ENCODE measurements at regions not wholly inside any gene's neighbourhood (a gene's known extent, or its start where the extent isn't known, plus 50 kb on each side); places are given as distances from the start of the nearest gene placed in this dataset.

- no peak for TF ChIP-seq ZSCAN5A (tag by site-specific recombination; IDR thresholded peaks at IDR 0.05)
- TF ChIP-seq TRIM28 (IDR thresholded peaks at IDR 0.05; ENCODE audit: borderline replicate concordance, low read length): 0 out of 2 replicates have a peak, but pooled peaks have one; percentile 42
- 0 out of 2 replicates have a peak, but pooled peaks have one; percentile 20 for TF ChIP-seq KLF9 (tag by site-specific recombination; IDR thresholded peaks at IDR 0.05; ENCODE audit: low read depth)
- 0 out of 2 replicates have a peak, but pooled peaks have one; percentile 36 for TF ChIP-seq ZNF600 (tag by site-specific recombination; IDR thresholded peaks at IDR 0.05)
- TF ChIP-seq HOXD13 (CRISPR knock-in tag; IDR thresholded peaks at IDR 0.05; ENCODE audit: borderline replicate concordance): no peak
- no peak for TF ChIP-seq ZNF629 (tag by site-specific recombination; IDR thresholded peaks at IDR 0.05)
- no peak for TF ChIP-seq YY1 (tag by site-specific recombination; IDR thresholded peaks at IDR 0.05)
- peak; percentile 49 for TF ChIP-seq SP2 (tag by site-specific recombination; IDR thresholded peaks at IDR 0.05)
- TF ChIP-seq ZBTB7A (tag by site-specific recombination; IDR thresholded peaks at IDR 0.05; ENCODE audit: low read depth): no peak
Observed at GRCh38 chr1:39105841-39106765, 80.0 kb downstream of the NDUFS5 start (continued).

GRCh38 chr1:39106801-39107327 is 80.7 kb downstream of the NDUFS5 start:
- no peaks in the 10 kb centered on the region for H3K9me3 ChIP-seq (ENCODE audit: control insufficient read depth, insufficient read depth, low read depth, low read length)
- CTCF ChIA-PET: interaction anchor here (0.5 to 4.8 kb wide), 13 partner anchors 8 to 347 kb away, joined by 3 to 46 read pairs (median 3); no protein-coding TSS in a partner anchor
- H3K4me1 ChIP-seq (ENCODE audit: control insufficient read depth, insufficient read depth, low read length): peaks cover 21% of the 10 kb centered on the region
- H3K4me3 ChIP-seq (ENCODE audit: low read depth, low read length): peak overlapping the region; percentile 72
- no peaks in the 10 kb centered on the region for H3K36me3 ChIP-seq (ENCODE audit: control insufficient read depth in 2 of 2, insufficient read depth in 1 of 2, low read length in 2 of 2)
- POLR2A ChIA-PET: interaction anchor here (0.7 to 2.0 kb wide), 7 partner anchors 61 to 161 kb away, joined by 3 to 14 read pairs (median 4); partner anchors contain the start of gene MACF1
- peak overlapping the region; percentile 95 for H3K27ac ChIP-seq (ENCODE audit: extremely low read depth, low read depth, low read length)
- TF ChIP-seq ATF2 (tag by site-specific recombination; IDR thresholded peaks at IDR 0.05; ENCODE audit: low read depth): no peak
- TF ChIP-seq PRDM6 (tag by site-specific recombination; IDR thresholded peaks at IDR 0.05): no peak
- no peak for TF ChIP-seq ZSCAN4 (tag by site-specific recombination; IDR thresholded peaks at IDR 0.05)
- TF ChIP-seq ZNF223 (tag by site-specific recombination; IDR thresholded peaks at IDR 0.05): no peak
- TF ChIP-seq ZNF155 (tag by site-specific recombination; IDR thresholded peaks at IDR 0.05): no peak
- TF ChIP-seq ZNF558 (tag by site-specific recombination; IDR thresholded peaks at IDR 0.05): no peak
- TF ChIP-seq ZNF544 (tag by site-specific recombination; IDR thresholded peaks at IDR 0.05): no peak
- no peak for TF ChIP-seq ZNF624 (tag by site-specific recombination; IDR thresholded peaks at IDR 0.05)
- TF ChIP-seq ZNF398 (tag by site-specific recombination; IDR thresholded peaks at IDR 0.05): no peak
- no peak for TF ChIP-seq ZSCAN23 (tag by site-specific recombination; IDR thresholded peaks at IDR 0.05)
- no peak for TF ChIP-seq ZNF280D (tag by site-specific recombination; IDR thresholded peaks at IDR 0.05)
- TF ChIP-seq ZBTB7A (tag by site-specific recombination; IDR thresholded peaks at IDR 0.05; ENCODE audit: low read depth): no peak
- no peak for TF ChIP-seq HIC1 (tag by site-specific recombination; IDR thresholded peaks at IDR 0.05)
